Left renal cortex interstitium (tissue), 4 donors: ENCODE measurements at regions not wholly inside any gene's neighbourhood (a gene's known extent, or its start where the extent isn't known, plus 50 kb on each side); places are given as distances from the start of the nearest gene placed in this dataset.

Source experiments
- DNase-seq, 4 donors: peaks; one replicate each; pipeline ENCODE4 v3.0.0-alpha.2; 2013; ENCODE audit warnings: low read depth in 4 of 4, low spot score in 2 of 4, missing footprints in 1 of 4

GRCh38 chr3:59115364-59116232 lies 65.8 kb upstream of the CFAP20DC start:
- no peak for DNase-seq

GRCh38 chr3:59107856-59108815 lies 58.3 kb upstream of the CFAP20DC start:
- no peak for DNase-seq

DNA sequence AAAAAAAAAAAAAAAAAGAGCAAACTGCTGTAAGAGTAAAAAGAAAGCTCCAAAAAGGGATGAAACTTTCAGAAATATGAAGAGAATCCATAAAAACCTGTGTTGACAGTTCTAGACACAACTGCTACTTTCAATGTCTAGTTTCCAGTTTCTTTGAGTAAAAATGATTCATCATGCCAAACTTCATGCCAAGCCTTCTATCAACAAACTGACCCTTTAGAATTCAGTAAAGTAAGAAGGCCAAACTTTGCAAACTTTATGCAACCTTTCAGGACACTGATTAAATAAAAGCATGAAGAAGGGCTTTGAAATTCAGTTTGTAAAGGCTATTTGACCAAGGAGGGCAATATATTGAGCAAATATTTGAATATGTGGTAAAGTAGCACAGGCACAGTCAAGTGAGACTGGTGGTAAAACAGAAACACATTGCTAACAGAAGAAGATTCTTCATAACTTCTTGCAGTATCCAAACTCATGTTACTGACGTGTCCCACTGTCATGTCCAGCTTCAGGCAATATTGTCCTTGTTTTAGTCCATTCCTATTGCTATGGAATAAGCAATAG lies 56.3 kb upstream of the CFAP20DC start:
- no peak for DNase-seq

- DNase-seq, result no peak
These were observed 53.7 kb upstream of the CFAP20DC start for GRCh38 chr3:59103552-59103951.

DNA sequence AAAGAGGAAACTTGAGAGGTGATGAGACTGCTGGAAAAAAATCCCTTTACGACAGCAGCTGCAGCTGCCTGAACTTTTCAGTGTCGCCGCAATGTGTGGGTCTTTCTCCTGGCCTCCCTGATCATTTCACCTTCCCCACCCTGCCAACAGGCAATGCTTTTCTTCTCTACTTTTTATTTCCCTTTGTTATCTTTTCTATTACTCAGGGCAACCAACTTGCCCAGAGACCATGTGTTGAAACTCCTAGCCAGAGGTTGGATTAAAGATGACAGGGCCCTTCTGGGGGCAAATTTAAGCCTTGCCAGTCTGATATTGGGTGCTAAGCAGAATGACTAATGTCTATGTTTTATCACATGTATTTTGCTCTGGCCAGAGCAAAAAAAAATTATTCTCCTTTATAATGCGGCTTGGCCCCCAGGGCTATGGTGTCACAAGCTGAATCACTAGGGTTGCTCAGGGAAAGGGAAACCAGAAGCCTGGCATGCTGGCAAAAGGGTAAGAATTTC lies 51.5 kb upstream of the CFAP20DC start:
- DNase-seq, result no peak
